ENCODE measurements at regions not wholly inside any gene's neighbourhood (a gene's known extent, or its start where the extent isn't known, plus 50 kb on each side); places are given as distances from the start of the nearest gene placed in this dataset.

DNA sequence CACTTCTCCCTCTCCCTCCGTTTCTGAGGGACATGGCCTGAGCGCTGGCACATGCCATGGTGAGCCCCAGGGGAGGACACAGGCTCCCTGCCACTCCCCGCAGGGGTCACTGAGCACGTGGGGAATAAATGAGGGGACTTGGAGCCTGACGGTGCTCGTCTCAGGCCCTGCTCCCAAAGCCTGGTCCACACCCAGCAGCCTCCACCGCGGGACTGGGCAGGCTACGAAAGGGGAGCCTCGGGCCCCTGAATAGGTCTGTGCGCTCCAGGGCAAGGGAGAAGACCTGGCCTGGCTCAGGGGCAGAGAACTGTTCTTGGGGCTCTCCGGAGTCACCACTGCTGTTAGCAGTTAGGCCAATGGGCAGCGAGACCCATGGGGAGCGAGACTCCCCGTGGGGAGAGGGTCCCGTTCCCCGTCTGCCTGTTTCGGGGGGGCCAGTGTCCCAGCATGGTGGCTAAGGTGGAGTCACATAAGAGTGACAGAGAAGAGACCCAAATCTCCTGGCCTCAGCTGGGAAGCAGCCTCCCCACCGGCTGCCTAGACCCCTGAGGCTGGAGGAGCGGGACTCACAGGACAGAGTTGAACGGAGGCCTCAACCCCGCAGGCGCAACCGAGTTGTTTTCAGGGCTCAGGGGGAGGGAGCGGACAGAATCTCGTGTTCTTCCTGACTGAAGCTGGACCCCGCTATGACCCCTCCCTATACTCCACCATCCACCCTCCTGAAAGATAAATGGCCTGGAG is 329.8 kb upstream of the SFSWAP start:
- DNase-seq (ENCODE audit: low spot score): no peak
- TF ChIP-seq, protein P1, sequence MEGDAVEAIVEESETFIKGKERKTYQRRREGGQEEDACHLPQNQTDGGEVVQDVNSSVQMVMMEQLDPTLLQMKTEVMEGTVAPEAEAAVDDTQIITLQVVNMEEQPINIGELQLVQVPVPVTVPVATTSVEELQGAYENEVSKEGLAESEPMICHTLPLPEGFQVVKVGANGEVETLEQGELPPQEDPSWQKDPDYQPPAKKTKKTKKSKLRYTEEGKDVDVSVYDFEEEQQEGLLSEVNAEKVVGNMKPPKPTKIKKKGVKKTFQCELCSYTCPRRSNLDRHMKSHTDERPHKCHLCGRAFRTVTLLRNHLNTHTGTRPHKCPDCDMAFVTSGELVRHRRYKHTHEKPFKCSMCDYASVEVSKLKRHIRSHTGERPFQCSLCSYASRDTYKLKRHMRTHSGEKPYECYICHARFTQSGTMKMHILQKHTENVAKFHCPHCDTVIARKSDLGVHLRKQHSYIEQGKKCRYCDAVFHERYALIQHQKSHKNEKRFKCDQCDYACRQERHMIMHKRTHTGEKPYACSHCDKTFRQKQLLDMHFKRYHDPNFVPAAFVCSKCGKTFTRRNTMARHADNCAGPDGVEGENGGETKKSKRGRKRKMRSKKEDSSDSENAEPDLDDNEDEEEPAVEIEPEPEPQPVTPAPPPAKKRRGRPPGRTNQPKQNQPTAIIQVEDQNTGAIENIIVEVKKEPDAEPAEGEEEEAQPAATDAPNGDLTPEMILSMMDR (IDR thresholded peaks at IDR 0.05; ENCODE audit: extremely low read depth, missing control alignments): no peak

DNA sequence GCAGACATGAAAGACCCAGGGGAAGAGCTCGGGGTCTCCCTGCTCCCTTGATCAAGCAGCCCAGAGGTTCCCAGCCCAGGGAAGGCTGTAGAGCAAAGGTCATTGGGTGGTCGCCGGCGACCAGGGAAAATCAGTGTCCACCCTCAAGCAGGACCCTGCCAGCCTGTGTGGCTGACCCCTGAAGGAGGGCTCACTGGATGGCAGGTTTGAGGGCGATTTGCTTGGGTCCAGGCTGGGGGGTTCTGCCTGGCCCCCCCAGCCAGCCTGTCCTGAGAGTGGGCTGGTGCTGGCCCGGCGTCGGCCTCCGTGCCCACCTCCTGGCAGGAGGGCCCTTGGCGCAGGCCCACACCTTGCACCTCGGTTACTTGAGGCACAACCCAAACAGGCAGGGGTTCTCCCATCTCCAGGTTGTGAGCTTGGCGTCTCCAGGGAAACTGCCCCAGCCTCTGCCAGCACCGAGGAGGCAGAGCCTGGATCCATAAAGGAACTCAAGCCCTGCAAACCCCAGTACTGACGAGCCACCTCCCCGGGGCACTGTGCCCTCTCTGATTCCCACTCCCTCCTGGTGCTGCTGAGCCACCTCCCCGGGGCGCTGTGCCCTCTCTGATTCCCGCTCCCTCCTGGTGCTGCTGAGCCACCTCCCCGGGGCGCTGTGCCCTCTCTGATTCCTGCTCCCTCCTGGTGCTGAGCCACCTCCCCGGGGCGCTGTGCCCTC is 329.0 kb upstream of the SFSWAP start:
- TF ChIP-seq, protein P1 (IDR thresholded peaks at IDR 0.05; ENCODE audit: extremely low read depth, missing control alignments): no peak
- DNase-seq (ENCODE audit: low spot score): no peak

DNA sequence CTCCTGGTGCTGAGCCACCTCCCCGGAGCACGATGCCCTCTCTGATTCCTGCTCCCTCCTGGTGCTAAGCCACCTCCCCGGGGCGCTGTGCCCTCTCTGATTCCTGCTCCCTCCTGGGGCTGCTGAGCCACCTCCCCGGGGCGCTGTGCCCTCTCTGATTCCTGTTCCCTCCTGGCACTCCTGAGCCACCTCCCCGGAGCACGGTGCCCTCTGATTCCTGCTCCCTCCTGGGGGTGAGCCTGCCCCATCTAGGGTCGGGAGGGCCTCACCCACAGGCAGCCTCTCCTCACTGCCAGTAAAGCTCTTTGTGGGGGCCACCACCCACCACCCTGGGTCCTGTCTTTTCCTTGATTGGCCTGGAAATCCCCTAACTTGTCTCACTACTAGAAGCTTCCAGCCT is 327.6 kb upstream of the SFSWAP start:
- TF ChIP-seq, protein P1 (IDR thresholded peaks at IDR 0.05; ENCODE audit: extremely low read depth, missing control alignments): no peak
- no peak for DNase-seq (ENCODE audit: low spot score)

DNA sequence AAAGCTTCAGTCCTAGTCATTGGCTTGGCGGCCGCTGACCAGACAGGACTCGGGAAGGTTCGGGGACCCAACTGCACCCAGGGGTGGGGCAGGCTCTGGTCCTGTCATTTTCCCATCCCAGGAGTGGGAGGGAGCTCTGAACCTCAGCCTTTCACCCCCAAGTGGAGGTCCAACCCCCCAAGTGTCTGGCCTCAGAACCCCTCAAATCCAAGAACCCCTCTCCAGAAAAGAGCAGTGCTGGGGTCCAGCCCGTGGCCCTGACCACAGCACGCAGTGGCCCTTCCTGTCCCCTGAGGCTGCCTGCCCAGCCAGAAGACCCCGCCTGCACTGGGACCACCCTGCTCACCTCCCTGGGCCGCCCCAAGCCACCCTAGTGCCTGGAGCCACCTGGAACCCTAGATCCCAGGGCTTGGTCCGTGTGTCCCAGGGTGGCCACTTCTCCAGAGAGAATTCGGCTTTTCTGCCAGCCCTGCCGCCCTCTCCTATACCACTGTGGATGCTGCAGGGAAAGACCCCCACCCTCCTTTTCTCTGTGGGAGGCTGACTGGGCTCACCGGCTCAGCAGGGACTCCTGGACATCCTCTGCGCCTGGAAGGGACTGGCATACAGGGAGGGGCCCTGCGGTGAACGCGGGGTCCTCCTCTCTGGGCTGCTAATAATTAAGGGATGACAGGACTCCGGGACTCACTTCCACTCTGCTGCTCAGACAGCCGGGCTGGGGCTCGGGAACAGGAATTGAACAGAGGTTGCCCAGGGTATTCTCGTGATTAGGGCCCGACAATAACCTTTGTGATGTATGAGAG is 326.9 kb upstream of the SFSWAP start:
- TF ChIP-seq, protein P1 (IDR thresholded peaks at IDR 0.05; ENCODE audit: extremely low read depth, missing control alignments): no peak
- no peak for DNase-seq (ENCODE audit: low spot score)

DNA sequence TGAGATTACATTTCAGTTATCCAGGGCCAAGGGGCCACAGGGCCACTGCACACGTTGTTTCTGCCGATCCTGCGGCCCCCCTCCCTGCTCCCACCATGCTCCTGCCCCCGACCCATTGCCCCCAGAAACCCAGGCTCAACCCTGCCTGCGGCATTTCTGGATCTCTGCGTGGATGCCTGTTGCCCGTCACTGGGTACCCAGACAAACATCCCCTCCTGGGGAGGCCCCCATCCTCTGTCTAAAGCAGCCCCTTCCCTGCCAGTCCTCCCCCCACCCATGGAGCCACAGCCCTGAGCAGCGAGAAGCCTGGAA is 326.4 kb upstream of the SFSWAP start:
- TF ChIP-seq, protein P1 (IDR thresholded peaks at IDR 0.05; ENCODE audit: extremely low read depth, missing control alignments): no peak
- no peak for DNase-seq (ENCODE audit: low spot score)

DNA sequence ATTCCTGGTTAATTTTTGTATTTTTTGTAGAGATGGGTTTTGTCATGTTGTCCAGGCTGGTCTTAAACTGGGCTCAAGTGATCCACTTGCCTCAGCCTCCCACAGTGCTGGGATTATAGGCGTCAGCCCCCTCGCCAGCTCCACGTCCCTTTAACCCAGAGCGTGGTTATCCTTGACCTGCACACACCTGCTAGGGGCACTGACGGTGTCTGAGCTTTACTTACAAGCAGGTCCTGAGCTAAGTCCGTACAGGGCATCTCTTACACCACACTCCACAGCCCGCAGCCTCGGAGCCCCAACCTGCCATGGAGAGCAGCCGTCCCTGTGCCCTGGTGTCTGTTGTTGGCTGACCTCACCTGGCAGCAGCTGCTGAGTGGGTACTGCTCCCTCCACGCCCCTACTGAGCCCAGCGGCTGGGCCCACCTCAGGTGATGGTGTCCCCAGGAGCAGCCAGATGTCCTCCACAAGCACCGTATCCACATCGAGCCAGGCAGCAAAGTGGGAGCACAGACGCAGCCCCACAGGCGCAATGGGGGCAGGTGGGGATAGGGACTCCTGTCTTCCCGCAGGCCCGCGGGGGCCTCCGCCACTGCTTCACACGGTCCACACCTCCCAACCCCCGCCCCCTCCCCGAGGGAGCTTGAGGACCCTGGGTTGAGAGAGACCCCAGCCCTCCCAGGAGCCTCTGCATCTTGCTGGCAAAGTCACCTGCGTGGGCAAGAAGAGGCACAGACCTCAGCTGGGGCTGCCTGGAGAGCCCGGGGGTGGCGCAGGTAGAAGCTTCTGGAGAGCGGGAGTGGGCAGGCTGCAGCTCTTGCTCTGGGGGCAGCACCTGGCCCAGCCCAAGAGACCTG is 325.4 kb upstream of the SFSWAP start:
- DNase-seq (ENCODE audit: low spot score): no peak
- TF ChIP-seq, protein P1 (IDR thresholded peaks at IDR 0.05; ENCODE audit: extremely low read depth, missing control alignments): no peak

Data from GM20000 (cell line).